ENCODE measurements at regions not wholly inside any gene's neighbourhood (a gene's known extent, or its start where the extent isn't known, plus 50 kb on each side); places are given as distances from the start of the nearest gene placed in this dataset.

- intact Hi-C loops (cut with DNase I): no loop called here
- Histone ChIP-seq H3K27ac (no peak overlapping the region), H3K9me3 (no peaks in the 10 kb centered on the region), H3K36me3 (no peaks in the 10 kb centered on the region), H3K4me1 (replicated peaks) (no peaks in the 10 kb centered on the region), H3K27me3 (replicated peaks; ENCODE audit: insufficient read depth) (no peaks in the 10 kb centered on the region), H3K4me3 (no peak overlapping the region)
- no peak for TF ChIP-seq POLR2A (IDR thresholded peaks at IDR 0.05)
- no peak for TF ChIP-seq CTCF (IDR thresholded peaks at IDR 0.05)
- no peak for TF ChIP-seq POLR2AphosphoS5 (IDR thresholded peaks at IDR 0.05)
- DNase-seq (ENCODE audit: low spot score): no peak
- 75% methylated on average over 2 of the region's 2 CpGs for WGBS
Observed at GRCh38 chr9:14393418-14393817, 79.5 kb upstream of the NFIB start.

- intact Hi-C loops (cut with DNase I): no loop called here
- Histone ChIP-seq H3K9me3 (no peaks in the 10 kb centered on the region), H3K36me3 (no peaks in the 10 kb centered on the region), H3K4me3 (no peak overlapping the region), H3K27me3 (replicated peaks; ENCODE audit: insufficient read depth) (no peaks in the 10 kb centered on the region), H3K4me1 (replicated peaks) (no peaks in the 10 kb centered on the region), H3K27ac (no peak overlapping the region)
- no peak for TF ChIP-seq POLR2AphosphoS5 (IDR thresholded peaks at IDR 0.05)
- TF ChIP-seq CTCF (IDR thresholded peaks at IDR 0.05): no peak
- TF ChIP-seq POLR2A (IDR thresholded peaks at IDR 0.05): no peak
- whole genome bisulfite sequencing: 67% methylated on average over 3 of the region's 3 CpGs
- DNase-seq (ENCODE audit: low spot score): no peak
Observed at GRCh38 chr9:14391620-14392019, 77.7 kb upstream of the NFIB start.

- TF ChIP-seq POLR2AphosphoS5 (IDR thresholded peaks at IDR 0.05) (no peak), POLR2A (IDR thresholded peaks at IDR 0.05) (no peak), CTCF (IDR thresholded peaks at IDR 0.05) (no peak)
- no peaks in the 10 kb centered on the region for H3K36me3 ChIP-seq
- H3K4me3 ChIP-seq: no peak overlapping the region
- intact Hi-C loops (cut with DNase I): no loop called here
- no peaks in the 10 kb centered on the region for H3K27me3 ChIP-seq (replicated peaks; ENCODE audit: insufficient read depth)
- DNase-seq (ENCODE audit: low spot score): no peak
- H3K27ac ChIP-seq: no peak overlapping the region
- 77% methylated on average over 2 of the region's 2 CpGs for WGBS
- H3K9me3 ChIP-seq: no peaks in the 10 kb centered on the region
- H3K4me1 ChIP-seq (replicated peaks): no peaks in the 10 kb centered on the region
Observed at GRCh38 chr9:14389657-14390056, 75.7 kb upstream of the NFIB start.

- no peaks in the 10 kb centered on the region for H3K9me3 ChIP-seq
- no peaks in the 10 kb centered on the region for H3K27me3 ChIP-seq (replicated peaks; ENCODE audit: insufficient read depth)
- no peak overlapping the region for H3K4me3 ChIP-seq
- no peak overlapping the region for H3K27ac ChIP-seq
- 88% methylated on average over 1 of the region's 1 CpG for WGBS
- TF ChIP-seq POLR2A (IDR thresholded peaks at IDR 0.05) (no peak), CTCF (IDR thresholded peaks at IDR 0.05) (no peak), POLR2AphosphoS5 (IDR thresholded peaks at IDR 0.05) (no peak)
- H3K36me3 ChIP-seq: no peaks in the 10 kb centered on the region
- intact Hi-C loops (cut with DNase I): no loop called here
- DNase-seq (ENCODE audit: low spot score): no peak
- no peaks in the 10 kb centered on the region for H3K4me1 ChIP-seq (replicated peaks)
Observed at GRCh38 chr9:14389146-14389545, 75.2 kb upstream of the NFIB start.

GRCh38 chr9:14383773-14384172 lies 69.8 kb upstream of the NFIB start:
- DNase-seq (ENCODE audit: low spot score): no peak
- no peaks in the 10 kb centered on the region for H3K9me3 ChIP-seq
- no peak for TF ChIP-seq POLR2AphosphoS5 (IDR thresholded peaks at IDR 0.05)
- no peak for TF ChIP-seq CTCF (IDR thresholded peaks at IDR 0.05)
- TF ChIP-seq POLR2A (IDR thresholded peaks at IDR 0.05): no peak
- no peak overlapping the region for H3K4me3 ChIP-seq
- H3K4me1 ChIP-seq (replicated peaks): no peaks in the 10 kb centered on the region
- intact Hi-C loops (cut with DNase I): no loop called here
- H3K27ac ChIP-seq: no peak overlapping the region
- 95% methylated on average over 12 of the region's 12 CpGs for WGBS
- H3K27me3 ChIP-seq (replicated peaks; ENCODE audit: insufficient read depth): no peaks in the 10 kb centered on the region
- H3K36me3 ChIP-seq: no peaks in the 10 kb centered on the region
